Psoas muscle (tissue), 7 donors: ENCODE measurements at regions not wholly inside any gene's neighbourhood (a gene's known extent, or its start where the extent isn't known, plus 50 kb on each side); places are given as distances from the start of the nearest gene placed in this dataset.

Source experiments
- ATAC-seq, 4 donors: fragments of 200-7000 bp; cut with Tn5 transposase; one replicate each; pipeline ENCODE4 v1.9.1; 2020; ENCODE audit warnings: moderate library complexity in 3 of 4, mild to moderate bottlenecking in 2 of 4
- DNase-seq, 2 donors: peaks; one replicate each; pipeline ENCODE4 v3.0.0-alpha.2; 2020
- H3K27ac ChIP-seq: fragments of 200-600 bp; one replicate; pipeline ENCODE4 v1.8.0; 2022
- H3K27me3 ChIP-seq, 3 donors: fragments of 200-600 bp in 1 of 3; one replicate each; pipeline versions ENCODE4 v1.6.1 to v1.8.0; 2013 to 2022; ENCODE audit warnings: low read length in 2 of 3, mild to moderate bottlenecking in 2 of 3, moderate library complexity in 1 of 3; ENCODE audit not compliant: insufficient read depth in 3 of 3
- H3K36me3 ChIP-seq, 2 donors: fragments of 200-600 bp in 1 of 2; one replicate each; pipeline versions ENCODE4 v1.6.1 to v1.8.0; 2013 to 2022; ENCODE audit warnings: low read depth in 1 of 2, mild to moderate bottlenecking in 1 of 2, moderate library complexity in 1 of 2; ENCODE audit not compliant: insufficient read depth in 1 of 2
- H3K4me1 ChIP-seq: fragments of 200-600 bp; one replicate; pipeline ENCODE4 v1.8.0; 2022
- H3K4me3 ChIP-seq: fragments of 200-600 bp; one replicate; pipeline ENCODE4 v1.8.0; 2022; ENCODE audit warnings: mild to moderate bottlenecking
- H3K9me3 ChIP-seq: fragments of 200-600 bp; one replicate; pipeline ENCODE4 v1.8.0; 2022
- CTCF ChIP-seq: fragments of 200-600 bp; IDR thresholded peaks from one replicate; pipeline ENCODE4 v1.8.0; 2022; ENCODE audit warnings: antibody characterized with exemption
- WGBS, 3 donors: extraction: QIAGEN DNeasy Blood & Tissue Kit; methylation state at CpG; one replicate each; pipeline versions ENCODE4 v1.1.6 to v1.1.7; 2013; 5-methylcytosine and 5-hydroxymethylcytosine counted together
- intact Hi-C, 2 donors: fragments of 100-400 bp; cut with DNase I; formaldehyde crosslinking; loops; one replicate each; pipeline versions ENCODE4 v1.11.0 to v1.14.2; 2022
- donor health status: healthy with polysubstance abuse.
- donor health status: DM: no; HTN: no; CAD: no; lungs with moderate emphysema.
- donor health status: Bipolar disorder and iron deficiency.
- donor health status: healthy.
- donor health status: DM: yes; HTN: yes; CAD: no.
- donor health status: DM: no; HTN: no; CAD: no.
- donor health status: DM: yes; HTN: yes; CAD: no.

DNA sequence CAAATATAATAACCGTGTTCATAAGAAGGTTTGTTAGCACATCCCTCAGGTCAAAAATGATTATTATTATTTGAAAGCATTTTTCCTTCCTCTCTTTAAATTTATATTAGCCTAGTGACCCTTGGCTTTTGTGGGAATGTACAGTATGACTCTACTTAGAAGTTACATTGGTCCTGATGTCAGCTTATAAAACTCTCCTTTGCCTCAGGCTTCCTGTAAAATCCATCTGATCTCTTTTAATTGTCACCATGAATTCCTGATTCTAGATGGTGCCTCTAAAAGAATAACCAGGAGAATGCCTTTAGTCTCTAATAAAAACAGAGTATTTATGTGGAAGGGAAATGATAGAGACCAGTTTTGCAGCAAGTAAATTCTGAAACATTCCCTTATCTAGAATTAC is 1134.4 kb downstream of the XPNPEP1 start:
- whole genome bisulfite sequencing, 3 donors = 89 to 98% (median 90%) methylated on average over 1 of the region's 1 CpG
- H3K9me3 ChIP-seq = peaks cover 2% of the 10 kb centered on the region
- H3K4me3 ChIP-seq = no peak overlapping the region
- TF ChIP-seq CTCF = no peak
- intact Hi-C loops = no loop called here
- no peak for ATAC-seq
- H3K27me3 ChIP-seq = no peaks in the 10 kb centered on the region
- no peaks in the 10 kb centered on the region for H3K4me1 ChIP-seq
- H3K27ac ChIP-seq = no peak overlapping the region
- DNase-seq = no peak
- H3K36me3 ChIP-seq = no peaks in the 10 kb centered on the region

- Histone ChIP-seq H3K9me3 (peaks cover 6% of the 10 kb centered on the region), H3K27ac (no peak overlapping the region), H3K4me1 (no peaks in the 10 kb centered on the region), H3K27me3 (no peaks in the 10 kb centered on the region), H3K4me3 (no peak overlapping the region), H3K36me3 (no peaks in the 10 kb centered on the region)
- no peak for ATAC-seq
- no peak for DNase-seq
- intact Hi-C loops = no loop called here
- no peak for TF ChIP-seq CTCF
- 20 to 36% (median 28%) methylated on average over 1 of the region's 1 CpG for WGBS, 3 donors
Measured at GRCh38 chr10:108787932-108788331, 1135.4 kb downstream of the XPNPEP1 start.

DNA sequence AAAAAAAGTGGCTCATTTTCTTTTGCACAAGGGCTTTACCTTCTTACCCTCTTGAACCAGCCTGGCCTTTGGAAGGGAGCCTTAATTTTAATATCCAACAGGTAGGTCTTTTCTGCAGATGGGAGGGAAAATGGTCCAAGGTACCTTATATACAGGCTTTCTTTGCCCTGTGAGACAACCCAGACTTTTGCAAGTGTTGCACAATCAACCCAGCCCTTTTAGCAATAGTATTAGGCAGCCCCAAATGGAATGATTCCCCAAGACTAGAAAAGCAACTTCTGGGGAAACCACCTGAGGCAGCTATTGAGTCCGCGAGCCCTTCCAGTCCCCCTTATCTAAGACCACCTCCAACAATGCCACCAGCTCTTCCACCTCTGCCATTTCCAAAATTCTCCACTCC is 1138.3 kb downstream of the XPNPEP1 start:
- DNase-seq = no peak
- Histone ChIP-seq H3K9me3 (peaks cover 6% of the 10 kb centered on the region), H3K4me3 (no peak overlapping the region), H3K27ac (no peak overlapping the region), H3K36me3 (no peaks in the 10 kb centered on the region), H3K27me3 (no peaks in the 10 kb centered on the region), H3K4me1 (no peaks in the 10 kb centered on the region)
- ATAC-seq = no peak
- TF ChIP-seq CTCF = no peak
- intact Hi-C loops = no loop called here
- 35 to 100% (median 75%) methylated on average over 2 of the region's 2 CpGs for WGBS, 3 donors

DNA sequence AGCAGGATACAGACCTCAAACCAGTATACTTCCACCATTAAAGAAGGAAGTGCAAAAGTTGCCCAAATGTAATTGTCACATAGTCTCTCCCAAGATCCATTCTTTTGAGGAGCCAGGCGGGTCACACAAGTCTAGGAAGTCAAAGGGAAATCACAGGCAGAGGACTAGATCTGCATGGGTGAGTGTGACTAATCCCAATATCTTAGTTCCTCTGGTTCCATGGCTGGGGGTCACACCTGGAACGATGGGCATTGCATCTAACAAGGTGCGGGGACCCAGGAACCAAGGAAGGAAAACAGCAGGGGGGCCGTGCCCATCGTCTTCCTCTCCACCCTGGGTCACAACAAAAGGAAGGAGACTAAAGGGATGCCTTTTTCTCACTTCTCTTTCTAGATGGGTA is 1138.8 kb downstream of the XPNPEP1 start:
- ATAC-seq = no peak
- Histone ChIP-seq H3K36me3 (no peaks in the 10 kb centered on the region), H3K27ac (no peak overlapping the region), H3K4me1 (no peaks in the 10 kb centered on the region), H3K4me3 (no peak overlapping the region), H3K9me3 (peaks cover 6% of the 10 kb centered on the region), H3K27me3 (no peaks in the 10 kb centered on the region)
- WGBS, 3 donors = 83 to 93% (median 84%) methylated on average over 5 of the region's 5 CpGs
- no peak for DNase-seq
- no peak for TF ChIP-seq CTCF
- intact Hi-C loops = no loop called here

DNA sequence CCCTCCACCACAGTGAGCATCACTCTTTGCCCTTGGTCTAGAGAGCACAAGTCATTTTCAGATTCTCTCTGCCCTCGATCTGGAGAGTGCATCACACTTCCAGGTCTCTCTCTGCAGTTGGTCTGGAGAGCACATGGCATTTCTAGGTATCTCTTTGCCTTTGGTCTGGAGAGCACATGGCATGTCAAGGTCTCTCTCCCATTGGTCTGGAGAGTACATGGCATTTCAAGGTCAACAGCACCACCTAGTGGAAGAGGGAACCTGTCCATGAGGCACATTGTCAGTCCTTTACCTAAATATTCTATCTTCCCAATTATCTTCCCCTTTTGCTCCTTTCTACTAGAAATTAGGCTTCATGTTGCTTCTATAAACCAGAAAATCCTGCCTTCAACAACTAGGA is 1139.4 kb downstream of the XPNPEP1 start:
- no peaks in the 10 kb centered on the region for H3K27me3 ChIP-seq
- intact Hi-C loops = no loop called here
- no peak overlapping the region for H3K4me3 ChIP-seq
- no peak for TF ChIP-seq CTCF
- DNase-seq = no peak
- H3K9me3 ChIP-seq = peaks cover 6% of the 10 kb centered on the region
- whole genome bisulfite sequencing, 3 donors = 46 to 61% (median 48%) methylated on average over 1 of the region's 1 CpG
- no peak overlapping the region for H3K27ac ChIP-seq
- ATAC-seq = no peak
- H3K36me3 ChIP-seq = no peaks in the 10 kb centered on the region
- no peaks in the 10 kb centered on the region for H3K4me1 ChIP-seq
